ENCODE measurements at regions not wholly inside any gene's neighbourhood (a gene's known extent, or its start where the extent isn't known, plus 50 kb on each side); places are given as distances from the start of the nearest gene placed in this dataset.

DNA sequence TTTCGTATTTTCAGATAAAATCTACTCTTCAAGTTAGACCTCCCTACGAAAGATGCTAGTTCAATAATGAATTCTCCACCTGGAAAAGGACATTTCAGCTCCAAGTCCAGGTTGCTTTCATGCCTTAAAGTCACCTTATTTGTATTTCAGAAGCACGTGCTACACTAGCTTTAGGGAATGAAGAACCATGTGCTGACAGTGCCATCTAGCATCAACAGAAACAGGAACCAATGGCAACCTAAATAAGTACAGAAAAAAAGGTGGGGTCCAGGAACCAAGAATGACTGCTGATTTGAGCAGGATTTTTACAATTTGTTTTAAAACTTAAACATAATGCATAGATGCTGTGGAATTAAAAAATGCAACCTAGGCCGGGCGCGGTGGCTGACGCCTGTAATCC, 77.6 kb upstream of the SNRPN start:
- Histone ChIP-seq H3K79me2 (replicated peaks; ENCODE audit: insufficient read depth, low read length) (peaks cover 9% of the 10 kb centered on the region), H3K9ac (ENCODE audit: low read length) (no peak overlapping the region), H3K27ac (ENCODE audit: low read length) (no peak overlapping the region), H3K4me2 (ENCODE audit: low read length) (no peak overlapping the region), H3K4me3 (ENCODE audit: low read length) (no peak overlapping the region), H2AFZ (ENCODE audit: low read depth, low read length) (no peak overlapping the region), H4K20me1 (ENCODE audit: insufficient read depth) (no peaks in the 10 kb centered on the region), H3F3A (ENCODE audit: insufficient read depth, low read length, poor library complexity, severe bottlenecking) (no peaks in the 10 kb centered on the region), H3K27me3 (ENCODE audit: insufficient read depth, low read depth, low read length) (no peaks in the 10 kb centered on the region), H3K36me3 (ENCODE audit: insufficient read depth, low read length) (no peaks in the 10 kb centered on the region), H3K9me2 (ENCODE audit: insufficient read depth, low read length) (no peaks in the 10 kb centered on the region), H3K9me3 (ENCODE audit: low read length) (peaks cover 4% of the 10 kb centered on the region)
- TF ChIP-seq EP300 (conservative IDR thresholded peaks at IDR 0.05; ENCODE audit: poor library complexity, severe bottlenecking) (no peak), SMC3 (conservative IDR thresholded peaks at IDR 0.05; ENCODE audit: poor library complexity) (no peak), RAD21 (conservative IDR thresholded peaks at IDR 0.05) (no peak), REST (IDR thresholded peaks at IDR 0.05; ENCODE audit: borderline replicate concordance) (no peak), CTCF (IDR thresholded peaks at IDR 0.05; ENCODE audit: poor library complexity, severe bottlenecking) (no peak)

DNA sequence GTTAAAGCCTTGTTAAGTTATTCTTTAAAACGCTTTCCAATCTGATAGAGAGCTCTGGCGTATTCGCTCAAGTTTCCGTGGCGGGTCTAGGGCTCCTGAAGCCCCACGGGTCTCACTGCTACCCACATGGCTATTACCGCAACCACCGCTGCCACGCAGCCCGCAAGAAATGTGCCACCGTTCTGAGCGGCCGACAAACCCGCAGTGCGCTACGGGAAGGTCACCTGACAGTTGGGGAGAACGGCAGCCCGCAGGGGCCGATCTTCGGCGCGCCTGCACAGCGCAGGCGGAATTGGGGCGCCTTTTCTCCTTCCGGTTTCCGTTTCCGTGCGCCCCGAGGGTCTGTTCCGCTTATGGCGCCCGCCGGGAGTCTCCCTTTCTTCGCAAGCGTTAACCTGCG, 76.6 kb upstream of the SNRPN start:
- H2AFZ ChIP-seq (ENCODE audit: low read depth, low read length) = no peak overlapping the region
- H3F3A ChIP-seq (ENCODE audit: insufficient read depth, low read length, poor library complexity, severe bottlenecking) = no peaks in the 10 kb centered on the region
- no peak overlapping the region for H3K27ac ChIP-seq (ENCODE audit: low read length)
- TF ChIP-seq TAF1 (IDR thresholded peaks at IDR 0.05; ENCODE audit: low read depth) (no peak), SMC3 (conservative IDR thresholded peaks at IDR 0.05; ENCODE audit: poor library complexity) (no peak), MXI1 (conservative IDR thresholded peaks at IDR 0.05; ENCODE audit: poor library complexity, severe bottlenecking) (no peak), EP300 (conservative IDR thresholded peaks at IDR 0.05; ENCODE audit: poor library complexity, severe bottlenecking) (no peak), EZH2 (IDR thresholded peaks at IDR 0.05; ENCODE audit: borderline replicate concordance, insufficient read depth, low read length, poor library complexity, severe bottlenecking) (no peak), RAD21 (conservative IDR thresholded peaks at IDR 0.05) (no peak), POLR2AphosphoS5 (IDR thresholded peaks at IDR 0.05) (no peak), REST (IDR thresholded peaks at IDR 0.05; ENCODE audit: borderline replicate concordance) (no peak), CTCF (IDR thresholded peaks at IDR 0.05; ENCODE audit: poor library complexity, severe bottlenecking) (no peak)
- H3K9ac ChIP-seq (ENCODE audit: low read length) = no peak overlapping the region
- H3K27me3 ChIP-seq (ENCODE audit: insufficient read depth, low read depth, low read length) = no peaks in the 10 kb centered on the region
- H3K79me2 ChIP-seq (replicated peaks; ENCODE audit: insufficient read depth, low read length) = peaks cover 5% of the 10 kb centered on the region
- no peaks in the 10 kb centered on the region for H4K20me1 ChIP-seq (ENCODE audit: insufficient read depth)
- H3K36me3 ChIP-seq (ENCODE audit: insufficient read depth, low read length) = no peaks in the 10 kb centered on the region
- H3K4me2 ChIP-seq (ENCODE audit: low read length) = no peak overlapping the region
- H3K9me3 ChIP-seq (ENCODE audit: low read length) = peaks cover 4% of the 10 kb centered on the region
- no peak overlapping the region for H3K4me3 ChIP-seq (ENCODE audit: low read length)
- H3K9me2 ChIP-seq (ENCODE audit: insufficient read depth, low read length) = no peaks in the 10 kb centered on the region

Measured in neural cell (in vitro differentiated cells).